CD1c-positive myeloid dendritic cell (primary cell): ENCODE measurements at regions not wholly inside any gene's neighbourhood (a gene's known extent, or its start where the extent isn't known, plus 50 kb on each side); places are given as distances from the start of the nearest gene placed in this dataset.

Experiments used
- DNase-seq: peaks from one replicate; pipeline ENCODE4 v3.0.0-alpha.2; 2016; ENCODE audit errors: extremely low spot score

GRCh38 chr2:59920961-59921360 is 632.5 kb downstream of the BCL11A start:
- DNase-seq = no peak

- no peak for DNase-seq
Observed at GRCh38 chr2:59920307-59920706, 633.1 kb downstream of the BCL11A start.

- no peak for DNase-seq
Observed at GRCh38 chr2:59919579-59919978, 633.9 kb downstream of the BCL11A start.

GRCh38 chr2:59912042-59912441 is 641.4 kb downstream of the BCL11A start:
- no peak for DNase-seq

- no peak for DNase-seq
Observed at GRCh38 chr2:59910166-59910565, 643.3 kb downstream of the BCL11A start.

GRCh38 chr2:59909147-59909546 is 644.3 kb downstream of the BCL11A start:
- no peak for DNase-seq

- no peak for DNase-seq
Observed at GRCh38 chr2:59905731-59906130, 647.7 kb downstream of the BCL11A start.

- no peak for DNase-seq
Observed at GRCh38 chr2:59903994-59904544, 649.4 kb downstream of the BCL11A start.

GRCh38 chr2:59900728-59901452 is 652.6 kb downstream of the BCL11A start:
- no peak for DNase-seq

GRCh38 chr2:59899692-59900091 is 653.8 kb downstream of the BCL11A start:
- DNase-seq = no peak

GRCh38 chr2:59896499-59897245 is 656.8 kb downstream of the BCL11A start:
- no peak for DNase-seq

- DNase-seq = no peak
Observed at GRCh38 chr2:59893612-59894011, 659.8 kb downstream of the BCL11A start.

- no peak for DNase-seq
Observed at GRCh38 chr2:59892398-59892797, 661.1 kb downstream of the BCL11A start.

- DNase-seq = no peak
Observed at GRCh38 chr2:59889305-59889704, 664.1 kb downstream of the BCL11A start.

GRCh38 chr2:59888706-59889105 is 664.7 kb downstream of the BCL11A start:
- DNase-seq = no peak

GRCh38 chr2:59888015-59888414 is 665.4 kb downstream of the BCL11A start:
- no peak for DNase-seq

GRCh38 chr2:59887366-59887765 is 666.1 kb downstream of the BCL11A start:
- no peak for DNase-seq

GRCh38 chr2:59886759-59887158 is 666.7 kb downstream of the BCL11A start:
- no peak for DNase-seq

GRCh38 chr2:59885541-59885940 is 667.9 kb downstream of the BCL11A start:
- DNase-seq = no peak

- DNase-seq = no peak
Observed at GRCh38 chr2:59884166-59884565, 669.3 kb downstream of the BCL11A start.

- no peak for DNase-seq
Observed at GRCh38 chr2:59882822-59883221, 670.6 kb downstream of the BCL11A start.

- DNase-seq = no peak
Observed at GRCh38 chr2:59882279-59882678, 671.2 kb downstream of the BCL11A start.

- DNase-seq = no peak
Observed at GRCh38 chr2:59881218-59881617, 672.2 kb downstream of the BCL11A start.
